ENCODE measurements at regions not wholly inside any gene's neighbourhood (a gene's known extent, or its start where the extent isn't known, plus 50 kb on each side); places are given as distances from the start of the nearest gene placed in this dataset.

GRCh38 chr18:60676815-60677214, 304.2 kb upstream of the MC4R start:
- no peak for DNase-seq (ENCODE audit: low read depth)
- no peak for TF ChIP-seq CTCF (conservative IDR thresholded peaks at IDR 0.05; ENCODE audit: low read length)
- H3K4me3 ChIP-seq (ENCODE audit: low read length) = no peak overlapping the region

GRCh38 chr18:60684843-60685513, 312.4 kb upstream of the MC4R start:
- DNase-seq (ENCODE audit: low read depth) = peak; percentile 28
- TF ChIP-seq CTCF (conservative IDR thresholded peaks at IDR 0.05; ENCODE audit: low read length) = peak; percentile 60
- H3K4me3 ChIP-seq (ENCODE audit: low read length) = no peak overlapping the region

GRCh38 chr18:60686142-60686541, 313.6 kb upstream of the MC4R start:
- H3K4me3 ChIP-seq (ENCODE audit: low read length) = no peak overlapping the region
- no peak for DNase-seq (ENCODE audit: low read depth)
- no peak for TF ChIP-seq CTCF (conservative IDR thresholded peaks at IDR 0.05; ENCODE audit: low read length)

- no peak for DNase-seq (ENCODE audit: low read depth)
- TF ChIP-seq CTCF (conservative IDR thresholded peaks at IDR 0.05; ENCODE audit: low read length) = no peak
- H3K4me3 ChIP-seq (ENCODE audit: low read length) = no peak overlapping the region
These were observed 318.5 kb upstream of the MC4R start for GRCh38 chr18:60691061-60691460.

GRCh38 chr18:60693426-60693825, 320.9 kb upstream of the MC4R start:
- TF ChIP-seq CTCF (conservative IDR thresholded peaks at IDR 0.05; ENCODE audit: low read length) = no peak
- DNase-seq (ENCODE audit: low read depth) = no peak
- no peak overlapping the region for H3K4me3 ChIP-seq (ENCODE audit: low read length)

- TF ChIP-seq CTCF (conservative IDR thresholded peaks at IDR 0.05; ENCODE audit: low read length) = no peak
- DNase-seq (ENCODE audit: low read depth) = no peak
- no peak overlapping the region for H3K4me3 ChIP-seq (ENCODE audit: low read length)
These were observed 326.3 kb upstream of the MC4R start for GRCh38 chr18:60698901-60699300.

- DNase-seq (ENCODE audit: low read depth) = no peak
- no peak overlapping the region for H3K4me3 ChIP-seq (ENCODE audit: low read length)
- no peak for TF ChIP-seq CTCF (conservative IDR thresholded peaks at IDR 0.05; ENCODE audit: low read length)
These were observed 350.2 kb upstream of the MC4R start for GRCh38 chr18:60722742-60723141.
